ENCODE measurements at regions not wholly inside any gene's neighbourhood (a gene's known extent, or its start where the extent isn't known, plus 50 kb on each side); places are given as distances from the start of the nearest gene placed in this dataset.

- DNase-seq: no peak
Measured at GRCh38 chr18:6659963-6660725, 69.4 kb upstream of the ARHGAP28 start.

- no peak for DNase-seq
Measured at GRCh38 chr18:6661692-6662415, 67.7 kb upstream of the ARHGAP28 start.

- DNase-seq: no peak
Measured at GRCh38 chr18:6666012-6666685, 63.4 kb upstream of the ARHGAP28 start.

- DNase-seq: no peak
Measured at GRCh38 chr18:6668836-6669235, 60.7 kb upstream of the ARHGAP28 start.

- DNase-seq: no peak
Measured at GRCh38 chr18:6672821-6673308, 56.7 kb upstream of the ARHGAP28 start.

- no peak for DNase-seq
Measured at GRCh38 chr18:6677086-6677485, 52.4 kb upstream of the ARHGAP28 start.

GRCh38 chr18:6679201-6679600, 50.3 kb upstream of the ARHGAP28 start:
- no peak for DNase-seq
